ENCODE measurements at regions not wholly inside any gene's neighbourhood (a gene's known extent, or its start where the extent isn't known, plus 50 kb on each side); places are given as distances from the start of the nearest gene placed in this dataset.

DNA sequence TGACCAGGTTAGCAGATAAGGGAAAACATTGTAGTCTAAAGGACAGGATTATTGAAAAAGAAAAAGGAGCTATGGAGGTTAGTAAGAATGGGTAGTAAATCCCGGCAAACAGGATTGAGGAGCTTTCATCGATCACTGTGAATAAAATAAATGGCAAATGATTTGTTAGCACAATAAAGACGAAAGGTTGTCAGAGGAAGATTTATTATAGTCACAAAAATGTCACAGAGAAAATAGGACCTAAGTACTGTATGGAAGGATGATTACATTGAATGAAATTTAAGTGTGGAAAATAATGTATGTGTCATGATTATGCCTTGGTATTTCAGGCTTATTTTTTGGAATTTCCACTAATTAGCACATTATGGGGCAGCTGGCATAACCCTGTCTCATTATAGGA lies 519.2 kb upstream of the SLITRK6 start:
- Histone ChIP-seq H3K4me1 (no peaks in the 10 kb centered on the region), H3K27ac (no peak overlapping the region), H3K4me2 (no peak overlapping the region), H3K9me3 (ENCODE audit: low read depth) (no peaks in the 10 kb centered on the region), H3K79me2 (ENCODE audit: low read depth) (no peaks in the 10 kb centered on the region), H4K20me1 (ENCODE audit: low read depth) (no peaks in the 10 kb centered on the region), H3F3A (ENCODE audit: low read depth) (no peaks in the 10 kb centered on the region), H3K27me3 (no peaks in the 10 kb centered on the region), H3K9ac (no peak overlapping the region), H3K4me3 (no peak overlapping the region), H3K36me3 (no peaks in the 10 kb centered on the region), H2AFZ (replicated peaks) (no peak overlapping the region)
- Mint-ChIP-seq H3K9me3 (no peaks in the 10 kb centered on the region), H3K4me1 (no peaks in the 10 kb centered on the region), H3K27ac (no peak overlapping the region), H3K36me3 (no peaks in the 10 kb centered on the region), H3K4me3 (no peak overlapping the region), H3K27me3 (ENCODE audit: insufficient read depth, low read depth) (no peaks in the 10 kb centered on the region)
- DNase-seq (ENCODE audit: low spot score) = no peak
- TF ChIP-seq EZH2 (IDR thresholded peaks at IDR 0.05) (no peak), EZH2phosphoT487 (IDR thresholded peaks at IDR 0.05) (no peak)
- TF ChIP-seq, protein P1, sequence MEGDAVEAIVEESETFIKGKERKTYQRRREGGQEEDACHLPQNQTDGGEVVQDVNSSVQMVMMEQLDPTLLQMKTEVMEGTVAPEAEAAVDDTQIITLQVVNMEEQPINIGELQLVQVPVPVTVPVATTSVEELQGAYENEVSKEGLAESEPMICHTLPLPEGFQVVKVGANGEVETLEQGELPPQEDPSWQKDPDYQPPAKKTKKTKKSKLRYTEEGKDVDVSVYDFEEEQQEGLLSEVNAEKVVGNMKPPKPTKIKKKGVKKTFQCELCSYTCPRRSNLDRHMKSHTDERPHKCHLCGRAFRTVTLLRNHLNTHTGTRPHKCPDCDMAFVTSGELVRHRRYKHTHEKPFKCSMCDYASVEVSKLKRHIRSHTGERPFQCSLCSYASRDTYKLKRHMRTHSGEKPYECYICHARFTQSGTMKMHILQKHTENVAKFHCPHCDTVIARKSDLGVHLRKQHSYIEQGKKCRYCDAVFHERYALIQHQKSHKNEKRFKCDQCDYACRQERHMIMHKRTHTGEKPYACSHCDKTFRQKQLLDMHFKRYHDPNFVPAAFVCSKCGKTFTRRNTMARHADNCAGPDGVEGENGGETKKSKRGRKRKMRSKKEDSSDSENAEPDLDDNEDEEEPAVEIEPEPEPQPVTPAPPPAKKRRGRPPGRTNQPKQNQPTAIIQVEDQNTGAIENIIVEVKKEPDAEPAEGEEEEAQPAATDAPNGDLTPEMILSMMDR (IDR thresholded peaks at IDR 0.05) = no peak

DNA sequence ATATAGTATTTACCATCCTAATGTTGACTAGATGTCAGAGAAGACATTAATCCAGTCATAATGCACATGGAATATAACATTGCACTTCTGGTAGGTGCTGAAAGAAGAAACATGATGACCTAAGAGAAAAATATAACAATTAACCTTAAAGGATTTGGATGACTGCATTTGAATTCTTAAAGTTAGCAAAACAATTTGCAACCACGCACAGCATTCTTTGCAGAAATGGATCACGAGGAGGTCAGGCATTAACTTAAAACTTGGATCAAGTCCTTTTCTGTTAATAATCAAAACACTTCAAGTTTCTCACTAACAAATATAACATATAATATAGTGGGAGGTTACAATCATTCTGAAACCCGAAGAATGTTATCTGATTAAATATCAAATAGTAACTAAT lies 525.0 kb upstream of the SLITRK6 start:
- Histone ChIP-seq H3K4me3 (no peak overlapping the region), H2AFZ (replicated peaks) (no peak overlapping the region), H3K79me2 (ENCODE audit: low read depth) (no peaks in the 10 kb centered on the region), H3K9ac (no peak overlapping the region), H4K20me1 (ENCODE audit: low read depth) (no peaks in the 10 kb centered on the region), H3F3A (ENCODE audit: low read depth) (no peaks in the 10 kb centered on the region), H3K9me3 (ENCODE audit: low read depth) (no peaks in the 10 kb centered on the region), H3K27me3 (no peaks in the 10 kb centered on the region), H3K4me1 (no peaks in the 10 kb centered on the region), H3K4me2 (no peak overlapping the region), H3K27ac (no peak overlapping the region), H3K36me3 (no peaks in the 10 kb centered on the region)
- no peak for DNase-seq (ENCODE audit: low spot score)
- TF ChIP-seq, protein P1 (IDR thresholded peaks at IDR 0.05) = no peak
- TF ChIP-seq EZH2 (IDR thresholded peaks at IDR 0.05) = no peak
- no peak for TF ChIP-seq EZH2phosphoT487 (IDR thresholded peaks at IDR 0.05)
- no peaks in the 10 kb centered on the region for H3K27me3 Mint-ChIP-seq (ENCODE audit: insufficient read depth, low read depth)
- H3K4me1 Mint-ChIP-seq = no peaks in the 10 kb centered on the region
- H3K27ac Mint-ChIP-seq = no peak overlapping the region
- no peak overlapping the region for H3K4me3 Mint-ChIP-seq
- H3K36me3 Mint-ChIP-seq = no peaks in the 10 kb centered on the region
- H3K9me3 Mint-ChIP-seq = no peaks in the 10 kb centered on the region

DNA sequence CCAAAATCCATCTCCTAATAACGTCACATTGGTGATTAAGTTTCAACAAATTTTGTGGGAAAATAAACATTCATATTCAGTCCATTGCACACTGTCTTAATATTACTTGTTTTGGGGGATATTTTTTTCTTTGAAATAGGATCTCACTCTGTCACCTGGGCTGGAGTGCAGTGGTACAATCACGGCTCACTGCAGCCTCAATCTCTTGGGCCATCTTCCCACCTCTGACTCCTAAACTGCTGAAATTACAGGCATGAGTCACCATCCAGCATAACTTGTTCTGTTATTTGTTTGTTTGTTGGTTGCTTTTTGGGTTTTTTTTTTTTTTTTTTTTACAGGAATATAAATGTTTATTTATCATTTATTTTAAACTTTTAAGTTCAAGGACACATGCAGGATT lies 556.1 kb upstream of the SLITRK6 start:
- H3K9me3 Mint-ChIP-seq = no peaks in the 10 kb centered on the region

More for the DNA sequence above, 556.1 kb upstream of the SLITRK6 start:
- Histone ChIP-seq H3K27me3 (no peaks in the 10 kb centered on the region), H3K4me1 (peaks cover 5% of the 10 kb centered on the region), H3K36me3 (no peaks in the 10 kb centered on the region), H3F3A (ENCODE audit: low read depth) (no peaks in the 10 kb centered on the region), H3K79me2 (ENCODE audit: low read depth) (no peaks in the 10 kb centered on the region), H3K27ac (no peak overlapping the region), H3K4me3 (no peak overlapping the region), H4K20me1 (ENCODE audit: low read depth) (no peaks in the 10 kb centered on the region), H3K4me2 (no peak overlapping the region), H3K9ac (no peak overlapping the region), H3K9me3 (ENCODE audit: low read depth) (no peaks in the 10 kb centered on the region), H2AFZ (replicated peaks) (no peak overlapping the region)
- no peaks in the 10 kb centered on the region for H3K36me3 Mint-ChIP-seq
- no peaks in the 10 kb centered on the region for H3K27me3 Mint-ChIP-seq (ENCODE audit: insufficient read depth, low read depth)
- TF ChIP-seq EZH2 (IDR thresholded peaks at IDR 0.05) (no peak), EZH2phosphoT487 (IDR thresholded peaks at IDR 0.05) (no peak)
- TF ChIP-seq, protein P1 (IDR thresholded peaks at IDR 0.05) = no peak
- no peak for DNase-seq (ENCODE audit: low spot score)
- no peak overlapping the region for H3K4me3 Mint-ChIP-seq
- H3K27ac Mint-ChIP-seq = no peak overlapping the region
- H3K4me1 Mint-ChIP-seq = no peaks in the 10 kb centered on the region

Data from neural progenitor cell (in vitro differentiated cells).